RKO (cell line): ENCODE measurements at regions not wholly inside any gene's neighbourhood (a gene's known extent, or its start where the extent isn't known, plus 50 kb on each side); places are given as distances from the start of the nearest gene placed in this dataset.
A peak's percentile ranks its signal among the peaks of the same experiment; 100 is the strongest.

ENCODE experiments used
- DNase-seq: peaks from one replicate; pipeline ENCODE4 v3.0.0-alpha.2; 2016; ENCODE audit warnings: low spot score

- DNase-seq, result peak; percentile 20
These were observed 53.0 kb upstream of the ANKEF1 start for GRCh38 chr20:9981829-9982228.

GRCh38 chr20:9978397-9979004 is 56.3 kb upstream of the ANKEF1 start:
- DNase-seq, result peak; percentile 95

- DNase-seq, result no peak
These were observed 57.2 kb upstream of the ANKEF1 start for GRCh38 chr20:9977629-9978028.

GRCh38 chr20:9974324-9974723 is 60.5 kb upstream of the ANKEF1 start:
- DNase-seq, result peak; percentile 19

- no peak for DNase-seq
These were observed 63.0 kb upstream of the ANKEF1 start for GRCh38 chr20:9971746-9972145.

GRCh38 chr20:9969626-9970025 is 65.2 kb upstream of the ANKEF1 start:
- no peak for DNase-seq

GRCh38 chr20:9968015-9968414 is 66.8 kb upstream of the ANKEF1 start:
- DNase-seq, result no peak

- DNase-seq, result peak; percentile 39
These were observed 67.8 kb upstream of the ANKEF1 start for GRCh38 chr20:9966966-9967365.

GRCh38 chr20:9963029-9963428 is 71.8 kb upstream of the ANKEF1 start:
- no peak for DNase-seq

- DNase-seq, result no peak
These were observed 76.1 kb upstream of the ANKEF1 start for GRCh38 chr20:9958693-9959092.

- DNase-seq, result peak; percentile 68
These were observed 79.1 kb upstream of the ANKEF1 start for GRCh38 chr20:9955646-9956045.

- DNase-seq, result no peak
These were observed 85.2 kb upstream of the ANKEF1 start for GRCh38 chr20:9949563-9949962.

- no peak for DNase-seq
These were observed 89.4 kb upstream of the ANKEF1 start for GRCh38 chr20:9945408-9945807.

- no peak for DNase-seq
These were observed 92.1 kb upstream of the ANKEF1 start for GRCh38 chr20:9942736-9943135.

GRCh38 chr20:9940329-9940728 is 94.5 kb upstream of the ANKEF1 start:
- no peak for DNase-seq

GRCh38 chr20:9939231-9939630 is 95.6 kb upstream of the ANKEF1 start:
- no peak for DNase-seq

- DNase-seq, result no peak
These were observed 96.4 kb upstream of the PAK5 start for GRCh38 chr20:9935285-9935684.

- no peak for DNase-seq
These were observed 91.3 kb upstream of the PAK5 start for GRCh38 chr20:9930142-9930541.

- no peak for DNase-seq
These were observed 90.1 kb upstream of the PAK5 start for GRCh38 chr20:9928955-9929354.

- no peak for DNase-seq
These were observed 89.4 kb upstream of the PAK5 start for GRCh38 chr20:9928281-9928737.

GRCh38 chr20:9927224-9927623 is 88.3 kb upstream of the PAK5 start:
- DNase-seq, result no peak

GRCh38 chr20:9926476-9926875 is 87.6 kb upstream of the PAK5 start:
- no peak for DNase-seq

- DNase-seq, result no peak
These were observed 87.1 kb upstream of the PAK5 start for GRCh38 chr20:9926007-9926406.

- no peak for DNase-seq
These were observed 84.8 kb upstream of the PAK5 start for GRCh38 chr20:9923648-9924047.

GRCh38 chr20:9920866-9921265 is 82.0 kb upstream of the PAK5 start:
- no peak for DNase-seq
